ENCODE measurements at regions not wholly inside any gene's neighbourhood (a gene's known extent, or its start where the extent isn't known, plus 50 kb on each side); places are given as distances from the start of the nearest gene placed in this dataset.

GRCh38 chr16:86357303-86357702 is 153.0 kb upstream of the FOXF1 start:
- Mint-ChIP-seq H3K4me1 (ENCODE audit: low read depth, unreplicated experiment) (peaks cover 5% of the 10 kb centered on the region), H3K9me3 (ENCODE audit: unreplicated experiment) (peaks cover 16% of the 10 kb centered on the region), H3K27me3 (ENCODE audit: low read depth, unreplicated experiment) (peaks cover 28% of the 10 kb centered on the region), H3K36me3 (ENCODE audit: low read depth, unreplicated experiment) (no peaks in the 10 kb centered on the region), H3K4me3 (ENCODE audit: unreplicated experiment) (no peak overlapping the region), H3K27ac (ENCODE audit: unreplicated experiment) (no peak overlapping the region)
- Histone ChIP-seq H3K79me2 (ENCODE audit: insufficient read depth, low read length) (no peaks in the 10 kb centered on the region), H3K27ac (ENCODE audit: low read depth, low read length) (no peak overlapping the region), H3K36me3 (ENCODE audit: insufficient read depth, low read length) (no peaks in the 10 kb centered on the region), H2AFZ (ENCODE audit: low read depth, low read length) (no peak overlapping the region), H3K9ac (ENCODE audit: low read length) (no peak overlapping the region), H3K4me1 (ENCODE audit: insufficient read depth, low read length) (peaks cover 30% of the 10 kb centered on the region), H3K9me3 (ENCODE audit: insufficient read depth, low read depth, low read length) (peaks cover 8% of the 10 kb centered on the region), H3K4me2 (ENCODE audit: low read length) (no peak overlapping the region), H3K4me3 (ENCODE audit: insufficient read depth, low read depth, low read length) (no peak overlapping the region), H4K20me1 (ENCODE audit: insufficient read depth, low read length) (no peaks in the 10 kb centered on the region), H3K27me3 (ENCODE audit: insufficient read depth, low read length) (no peaks in the 10 kb centered on the region)
- FAIRE-seq (no peak), DNase-seq (ENCODE audit: low read depth) (no peak)
- TF ChIP-seq CTCF (IDR thresholded peaks at IDR 0.05; ENCODE audit: insufficient read depth, low read depth, low read length) (no peak), EZH2 (IDR thresholded peaks at IDR 0.05; ENCODE audit: insufficient read depth, low read length) (no peak)

- DNase-seq (ENCODE audit: low read depth) (no peak), FAIRE-seq (no peak)
- Histone ChIP-seq H3K36me3 (ENCODE audit: insufficient read depth, low read length) (no peaks in the 10 kb centered on the region), H3K4me2 (ENCODE audit: low read length) (no peak overlapping the region), H3K9ac (ENCODE audit: low read length) (no peak overlapping the region), H3K9me3 (ENCODE audit: insufficient read depth, low read depth, low read length) (peaks cover 8% of the 10 kb centered on the region), H3K4me3 (ENCODE audit: insufficient read depth, low read depth, low read length) (no peak overlapping the region), H3K4me1 (ENCODE audit: insufficient read depth, low read length) (peaks cover 36% of the 10 kb centered on the region), H3K27ac (ENCODE audit: low read depth, low read length) (no peak overlapping the region), H3K27me3 (ENCODE audit: insufficient read depth, low read length) (no peaks in the 10 kb centered on the region), H2AFZ (ENCODE audit: low read depth, low read length) (no peak overlapping the region), H4K20me1 (ENCODE audit: insufficient read depth, low read length) (no peaks in the 10 kb centered on the region), H3K79me2 (ENCODE audit: insufficient read depth, low read length) (no peaks in the 10 kb centered on the region)
- TF ChIP-seq CTCF (IDR thresholded peaks at IDR 0.05; ENCODE audit: insufficient read depth, low read depth, low read length) (no peak), EZH2 (IDR thresholded peaks at IDR 0.05; ENCODE audit: insufficient read depth, low read length) (no peak)
- peaks cover 25% of the 10 kb centered on the region for H3K27me3 Mint-ChIP-seq (ENCODE audit: low read depth, unreplicated experiment)
- no peak overlapping the region for H3K27ac Mint-ChIP-seq (ENCODE audit: unreplicated experiment)
- H3K4me3 Mint-ChIP-seq (ENCODE audit: unreplicated experiment) = no peak overlapping the region
- no peaks in the 10 kb centered on the region for H3K36me3 Mint-ChIP-seq (ENCODE audit: low read depth, unreplicated experiment)
- H3K4me1 Mint-ChIP-seq (ENCODE audit: low read depth, unreplicated experiment) = peaks cover 11% of the 10 kb centered on the region
- H3K9me3 Mint-ChIP-seq (ENCODE audit: unreplicated experiment) = peaks cover 16% of the 10 kb centered on the region
Measured at GRCh38 chr16:86357950-86358349, 152.4 kb upstream of the FOXF1 start.

- no peak for DNase-seq (ENCODE audit: low read depth)
- Mint-ChIP-seq H3K9me3 (ENCODE audit: unreplicated experiment) (peaks cover 16% of the 10 kb centered on the region), H3K36me3 (ENCODE audit: low read depth, unreplicated experiment) (no peaks in the 10 kb centered on the region), H3K4me3 (ENCODE audit: unreplicated experiment) (no peak overlapping the region), H3K27ac (ENCODE audit: unreplicated experiment) (no peak overlapping the region), H3K27me3 (ENCODE audit: low read depth, unreplicated experiment) (peaks cover 25% of the 10 kb centered on the region), H3K4me1 (ENCODE audit: low read depth, unreplicated experiment) (peaks cover 13% of the 10 kb centered on the region)
- H3K27ac ChIP-seq (ENCODE audit: low read depth, low read length) = no peak overlapping the region
- TF ChIP-seq EZH2 (IDR thresholded peaks at IDR 0.05; ENCODE audit: insufficient read depth, low read length) (no peak), CTCF (IDR thresholded peaks at IDR 0.05; ENCODE audit: insufficient read depth, low read depth, low read length) (no peak)
- peaks cover 8% of the 10 kb centered on the region for H3K9me3 ChIP-seq (ENCODE audit: insufficient read depth, low read depth, low read length)
- H3K4me2 ChIP-seq (ENCODE audit: low read length) = no peak overlapping the region
- no peaks in the 10 kb centered on the region for H3K36me3 ChIP-seq (ENCODE audit: insufficient read depth, low read length)
- peaks cover under 1% of the 10 kb centered on the region for H3K27me3 ChIP-seq (ENCODE audit: insufficient read depth, low read length)
- H2AFZ ChIP-seq (ENCODE audit: low read depth, low read length) = no peak overlapping the region
- H4K20me1 ChIP-seq (ENCODE audit: insufficient read depth, low read length) = no peaks in the 10 kb centered on the region
- FAIRE-seq = no peak
- peaks cover 35% of the 10 kb centered on the region for H3K4me1 ChIP-seq (ENCODE audit: insufficient read depth, low read length)
- no peak overlapping the region for H3K4me3 ChIP-seq (ENCODE audit: insufficient read depth, low read depth, low read length)
- H3K79me2 ChIP-seq (ENCODE audit: insufficient read depth, low read length) = no peaks in the 10 kb centered on the region
- H3K9ac ChIP-seq (ENCODE audit: low read length) = no peak overlapping the region
Measured at GRCh38 chr16:86359571-86359970, 150.8 kb upstream of the FOXF1 start.

All from astrocyte (in vitro differentiated cells and primary cell).